ENCODE measurements at regions not wholly inside any gene's neighbourhood (a gene's known extent, or its start where the extent isn't known, plus 50 kb on each side); places are given as distances from the start of the nearest gene placed in this dataset.
A peak's percentile ranks its signal among the peaks of the same experiment; 100 is the strongest.

DNA sequence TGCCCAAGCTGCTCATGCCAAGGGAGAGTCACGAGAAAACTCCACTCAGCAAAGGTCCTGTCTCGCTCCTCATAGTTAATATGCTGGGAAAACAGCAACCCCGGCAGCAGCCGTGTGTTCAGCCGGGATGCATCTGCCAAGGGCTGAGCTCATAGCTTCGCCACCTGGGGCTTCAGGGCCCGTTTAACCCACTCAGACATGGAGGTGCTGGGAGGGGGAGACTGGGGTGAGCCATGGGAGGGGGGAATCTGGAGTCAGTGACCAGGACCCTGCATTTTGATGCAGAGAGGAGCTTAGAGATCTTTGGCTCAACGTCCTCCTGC is 283.4 kb downstream of the PTPRU start:
- peak; percentile 6 for DNase-seq (ENCODE audit: low read depth)
- in situ Hi-C loops (cut with HindIII; ENCODE audit: low sequenced_read_pairs) = no loop called here
- TF ChIP-seq, protein P1, sequence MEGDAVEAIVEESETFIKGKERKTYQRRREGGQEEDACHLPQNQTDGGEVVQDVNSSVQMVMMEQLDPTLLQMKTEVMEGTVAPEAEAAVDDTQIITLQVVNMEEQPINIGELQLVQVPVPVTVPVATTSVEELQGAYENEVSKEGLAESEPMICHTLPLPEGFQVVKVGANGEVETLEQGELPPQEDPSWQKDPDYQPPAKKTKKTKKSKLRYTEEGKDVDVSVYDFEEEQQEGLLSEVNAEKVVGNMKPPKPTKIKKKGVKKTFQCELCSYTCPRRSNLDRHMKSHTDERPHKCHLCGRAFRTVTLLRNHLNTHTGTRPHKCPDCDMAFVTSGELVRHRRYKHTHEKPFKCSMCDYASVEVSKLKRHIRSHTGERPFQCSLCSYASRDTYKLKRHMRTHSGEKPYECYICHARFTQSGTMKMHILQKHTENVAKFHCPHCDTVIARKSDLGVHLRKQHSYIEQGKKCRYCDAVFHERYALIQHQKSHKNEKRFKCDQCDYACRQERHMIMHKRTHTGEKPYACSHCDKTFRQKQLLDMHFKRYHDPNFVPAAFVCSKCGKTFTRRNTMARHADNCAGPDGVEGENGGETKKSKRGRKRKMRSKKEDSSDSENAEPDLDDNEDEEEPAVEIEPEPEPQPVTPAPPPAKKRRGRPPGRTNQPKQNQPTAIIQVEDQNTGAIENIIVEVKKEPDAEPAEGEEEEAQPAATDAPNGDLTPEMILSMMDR (IDR thresholded peaks at IDR 0.05; ENCODE audit: low read depth, low read length, missing control alignments) = no peak
- H3K4me3 ChIP-seq (ENCODE audit: low read depth, low read length) = no peak overlapping the region

DNA sequence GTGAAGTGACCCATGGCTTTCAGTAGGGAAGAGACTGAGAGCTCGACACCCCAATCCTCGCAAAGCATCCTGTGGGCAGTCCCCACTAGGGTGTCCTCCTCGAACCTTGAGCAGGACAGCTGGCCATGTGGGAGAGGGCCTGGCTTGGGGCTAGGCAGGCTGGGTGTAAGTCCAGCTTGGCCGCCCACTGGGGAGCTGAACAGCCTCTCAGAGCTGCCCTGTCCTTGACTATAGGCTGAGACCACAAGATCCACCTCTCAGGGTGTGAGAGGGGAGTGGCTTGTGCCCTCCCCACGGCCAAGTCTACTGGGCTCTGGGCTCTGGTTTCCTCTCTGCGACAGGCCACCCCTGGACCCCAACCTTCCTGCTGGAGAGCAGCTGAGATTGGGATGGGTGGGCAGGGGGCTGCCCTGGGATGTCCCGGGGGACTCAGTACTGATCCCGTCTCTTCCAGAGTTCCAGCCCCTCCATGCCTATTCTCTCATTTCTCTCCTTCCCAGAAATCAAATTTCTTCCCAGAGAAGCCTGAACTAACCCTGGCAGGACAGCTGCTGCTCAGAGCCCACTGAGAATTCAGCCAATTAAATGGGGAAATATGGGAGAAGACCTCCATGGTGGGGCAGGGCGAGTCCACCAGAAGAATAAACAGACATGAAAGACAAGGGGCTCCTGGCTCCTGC is 282.9 kb downstream of the PTPRU start:
- in situ Hi-C loops (cut with HindIII; ENCODE audit: low sequenced_read_pairs) = no loop called here
- no peak for DNase-seq (ENCODE audit: low read depth)
- no peak overlapping the region for H3K4me3 ChIP-seq (ENCODE audit: low read depth, low read length)
- TF ChIP-seq, protein P1 (IDR thresholded peaks at IDR 0.05; ENCODE audit: low read depth, low read length, missing control alignments) = no peak

DNA sequence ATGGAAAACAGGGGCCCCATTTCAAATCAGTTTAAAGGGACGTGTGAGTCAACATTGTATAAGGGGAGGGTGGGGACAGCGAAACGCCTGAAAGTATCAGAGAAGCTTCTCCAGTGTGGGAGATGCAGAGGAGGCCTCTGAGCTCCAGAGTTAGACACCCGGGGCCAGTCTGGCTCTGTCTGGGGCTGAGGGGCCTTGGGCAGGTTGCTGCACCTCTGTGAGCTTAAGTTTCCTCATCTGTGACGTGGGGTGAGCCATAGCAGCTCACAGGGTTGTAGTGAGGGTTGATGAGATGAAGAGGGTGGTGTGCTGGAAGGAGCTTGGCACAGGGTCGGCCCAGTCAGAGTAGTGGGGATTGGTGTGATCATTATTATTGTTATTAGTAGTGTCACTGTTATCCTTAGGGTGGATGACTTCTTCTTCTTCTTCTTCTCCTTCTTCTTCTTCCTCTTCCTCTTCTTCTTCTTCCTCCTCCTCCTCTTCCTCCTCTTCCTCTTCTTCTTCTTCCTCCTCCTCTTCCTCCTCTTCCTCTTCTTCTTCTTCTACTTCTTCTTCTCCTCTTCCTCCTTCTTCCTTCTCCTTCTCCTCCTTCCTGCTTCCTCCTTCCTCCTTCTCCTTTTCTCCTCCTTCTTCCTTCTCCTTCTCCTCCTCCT is 282.0 kb downstream of the PTPRU start:
- in situ Hi-C loops (cut with HindIII; ENCODE audit: low sequenced_read_pairs) = no loop called here
- no peak overlapping the region for H3K4me3 ChIP-seq (ENCODE audit: low read depth, low read length)
- DNase-seq (ENCODE audit: low read depth) = no peak
- TF ChIP-seq, protein P1 (IDR thresholded peaks at IDR 0.05; ENCODE audit: low read depth, low read length, missing control alignments) = no peak

DNA sequence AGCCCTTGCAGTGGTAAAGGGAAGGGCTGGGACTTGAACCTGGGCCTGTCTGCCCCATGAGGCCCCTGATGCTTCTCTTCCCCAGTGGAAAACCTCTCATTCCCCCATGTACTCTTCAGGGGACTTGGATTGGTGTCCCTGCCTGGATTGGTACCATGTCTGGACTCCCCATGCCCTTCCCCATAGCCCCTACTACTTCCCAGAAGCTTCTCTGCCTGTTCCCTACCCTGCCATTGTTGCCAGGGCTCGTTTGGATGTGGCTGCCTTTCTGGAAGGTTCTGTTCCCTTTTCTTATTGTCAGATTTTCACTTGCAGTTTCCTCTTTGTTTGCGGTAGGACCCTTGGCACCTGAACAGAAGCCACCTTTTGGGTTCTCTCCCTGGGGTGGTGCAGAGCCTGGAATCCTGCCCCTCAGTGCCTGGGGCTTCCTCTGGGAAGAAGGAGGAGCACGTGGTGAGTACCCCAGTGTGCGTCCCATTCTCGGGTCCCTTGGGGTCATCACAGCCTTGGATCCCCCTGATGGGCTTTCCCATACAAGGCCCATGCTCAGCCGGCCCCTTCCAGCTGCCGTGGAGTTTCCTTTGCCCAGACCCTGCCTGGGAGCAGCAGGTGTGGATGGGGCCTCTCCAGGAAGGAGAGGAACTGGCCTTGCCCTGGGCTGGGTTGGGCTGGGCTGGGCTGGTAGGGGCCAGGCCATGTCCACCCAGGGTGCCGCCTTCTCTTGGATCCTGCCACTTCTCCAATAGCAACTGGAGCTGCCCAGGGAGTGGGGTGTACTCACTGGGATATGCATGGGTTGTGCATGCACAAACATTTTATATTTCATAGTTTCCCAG is 281.1 kb downstream of the PTPRU start:
- TF ChIP-seq, protein P1 (IDR thresholded peaks at IDR 0.05; ENCODE audit: low read depth, low read length, missing control alignments) = no peak
- DNase-seq (ENCODE audit: low read depth) = no peak
- no peak overlapping the region for H3K4me3 ChIP-seq (ENCODE audit: low read depth, low read length)
- in situ Hi-C loops (cut with HindIII; ENCODE audit: low sequenced_read_pairs) = no loop called here

DNA sequence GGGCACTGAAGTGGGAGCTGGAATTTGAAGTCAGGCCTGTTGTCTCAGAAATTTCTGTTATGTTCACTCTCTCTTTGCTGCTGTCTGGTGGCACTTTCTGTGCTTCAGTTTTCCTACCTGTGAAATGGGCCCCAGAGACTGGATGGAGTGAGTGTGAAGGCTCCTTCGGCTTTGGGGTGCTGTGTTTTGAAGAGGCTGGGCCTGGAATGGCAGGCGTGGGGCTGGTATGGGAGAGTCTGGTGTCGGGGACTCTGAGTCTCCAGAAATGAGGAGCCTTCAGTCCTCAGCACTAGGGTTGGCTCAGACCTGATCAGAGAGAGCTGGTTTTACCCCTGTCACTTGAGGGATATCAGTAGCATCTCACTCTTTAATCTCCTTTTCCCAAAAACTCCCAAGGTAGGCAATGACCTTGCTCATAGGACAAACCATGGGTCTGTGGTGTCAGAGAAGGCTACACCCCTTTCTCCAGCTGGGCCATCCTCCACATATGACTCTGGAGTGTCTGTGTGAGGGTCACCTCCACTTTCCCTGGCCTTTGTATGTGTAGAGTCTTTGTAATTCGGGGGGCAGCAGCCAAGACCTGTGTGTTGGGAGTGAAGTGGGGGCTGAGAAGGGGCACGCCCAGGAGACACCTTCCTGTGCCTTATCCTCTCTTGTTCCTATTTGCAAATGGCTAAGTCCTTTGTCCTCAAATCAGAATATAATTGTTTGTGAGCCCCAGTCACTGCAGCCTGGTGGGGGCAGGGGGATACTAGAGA is 279.9 kb downstream of the PTPRU start:
- TF ChIP-seq, protein P1 (IDR thresholded peaks at IDR 0.05; ENCODE audit: low read depth, low read length, missing control alignments) = no peak
- DNase-seq (ENCODE audit: low read depth) = no peak
- H3K4me3 ChIP-seq (ENCODE audit: low read depth, low read length) = no peak overlapping the region
- in situ Hi-C loops (cut with HindIII; ENCODE audit: low sequenced_read_pairs) = no loop called here
